HUES48 (cell line): ENCODE measurements at regions not wholly inside any gene's neighbourhood (a gene's known extent, or its start where the extent isn't known, plus 50 kb on each side); places are given as distances from the start of the nearest gene placed in this dataset.
A peak's percentile ranks its signal among the peaks of the same experiment; 100 is the strongest.

ENCODE experiments used
- H3K27ac ChIP-seq: one replicate; pipeline ENCODE4 v1.7.0; 2013; ENCODE audit warnings: low read depth, low read length, inconsistent platforms
- H3K27me3 ChIP-seq: 2 replicates; pipeline ENCODE4 v1.6.1; 2013; ENCODE audit warnings: mild to moderate bottlenecking, low read length; ENCODE audit not compliant: control insufficient read depth, insufficient read depth
- H3K36me3 ChIP-seq: 2 replicates; pipeline ENCODE4 v1.6.1; 2013; ENCODE audit warnings: low read length; ENCODE audit not compliant: control insufficient read depth, insufficient read depth
- H3K4me1 ChIP-seq: 2 replicates; pipeline ENCODE4 v1.6.1; 2013; ENCODE audit warnings: mild to moderate bottlenecking, low read length; ENCODE audit not compliant: control insufficient read depth, insufficient read depth
- H3K4me3 ChIP-seq: 2 replicates; pipeline ENCODE4 v1.5.1; 2013; ENCODE audit warnings: mild to moderate bottlenecking, low read depth, low read length
- H3K9ac ChIP-seq: 2 replicates; pipeline ENCODE4 v1.6.1; 2013; ENCODE audit warnings: mild to moderate bottlenecking, low read depth, low read length, moderate library complexity
- H3K9me3 ChIP-seq: 2 replicates; pipeline ENCODE4 v1.6.1; 2013; ENCODE audit warnings: low read length; ENCODE audit not compliant: control insufficient read depth, insufficient read depth

DNA sequence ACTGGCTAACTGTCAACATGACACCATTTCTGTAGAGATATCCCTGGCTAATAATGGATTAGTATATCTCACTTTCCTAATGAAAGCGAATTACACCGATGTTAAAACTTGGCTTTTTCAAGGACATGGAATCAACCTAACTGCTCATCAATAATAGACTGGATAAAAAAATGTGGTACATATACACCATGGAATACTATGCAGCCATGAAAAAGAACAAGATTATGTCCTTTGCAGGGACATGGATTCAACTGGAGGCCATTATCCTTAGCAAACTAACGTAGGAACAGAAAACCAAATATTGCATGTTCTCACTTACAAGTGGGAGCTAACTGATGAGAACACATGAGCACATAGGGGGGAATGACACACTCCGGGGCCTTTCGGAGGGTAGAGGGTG lies 62.6 kb downstream of the ZIC1 start:
- H3K4me1 ChIP-seq, result no peaks in the 10 kb centered on the region
- no peaks in the 10 kb centered on the region; the same call in 1 of the 2 replicates for H3K9me3 ChIP-seq
- H3K36me3 ChIP-seq, result no peaks in the 10 kb centered on the region
- no peak overlapping the region for H3K9ac ChIP-seq
- H3K4me3 ChIP-seq, result no peak overlapping the region
- H3K27ac ChIP-seq, result no peak overlapping the region
- H3K27me3 ChIP-seq, result no peaks in the 10 kb centered on the region

DNA sequence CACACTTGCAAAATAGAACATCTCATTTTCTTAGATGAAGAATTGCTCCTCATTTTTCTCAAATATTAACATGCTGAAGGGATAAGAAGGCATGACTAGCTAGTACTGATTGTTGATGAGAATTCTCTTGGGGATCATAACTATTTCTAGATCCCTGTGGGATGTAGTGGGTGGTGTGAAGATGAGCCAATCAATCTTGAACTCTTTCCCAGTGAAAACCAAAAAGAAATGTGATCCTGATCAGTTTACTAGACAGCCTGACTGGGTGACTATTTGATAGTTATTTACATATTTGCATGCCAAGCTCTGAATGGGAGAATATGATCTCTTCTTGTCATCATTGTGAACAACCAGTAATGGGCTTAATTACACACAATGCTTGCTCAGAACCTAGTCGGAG lies 63.7 kb downstream of the ZIC1 start:
- Histone ChIP-seq H3K4me1 (no peaks in the 10 kb centered on the region), H3K27ac (no peak overlapping the region), H3K4me3 (no peak overlapping the region), H3K27me3 (no peaks in the 10 kb centered on the region), H3K9me3 (no peaks in the 10 kb centered on the region; the same call in 1 of the 2 replicates), H3K36me3 (no peaks in the 10 kb centered on the region), H3K9ac (no peak overlapping the region)

DNA sequence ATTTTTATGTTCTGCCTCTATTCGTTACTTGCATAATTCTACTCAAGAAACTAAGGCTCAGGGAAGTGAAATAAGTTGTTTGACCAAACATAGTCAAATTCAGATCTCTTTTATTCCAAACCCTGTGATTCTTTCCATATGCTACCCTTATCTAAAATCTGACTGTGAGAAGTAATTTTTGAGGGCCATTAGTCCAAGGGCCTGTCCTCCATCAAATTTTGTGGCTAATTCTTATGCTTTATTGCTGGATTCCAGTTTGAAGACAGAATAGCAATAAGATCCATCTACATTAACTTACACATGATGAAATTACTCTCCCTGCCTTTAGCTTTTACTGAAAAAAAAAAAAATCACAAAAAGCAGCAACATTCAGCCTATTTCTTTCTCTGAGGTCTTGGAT lies 74.0 kb downstream of the ZIC1 start:
- Histone ChIP-seq H3K4me1 (no peaks in the 10 kb centered on the region), H3K4me3 (no peak overlapping the region), H3K36me3 (no peaks in the 10 kb centered on the region), H3K27ac (no peak overlapping the region), H3K9me3 (no peaks in the 10 kb centered on the region), H3K9ac (no peak overlapping the region), H3K27me3 (no peaks in the 10 kb centered on the region)

DNA sequence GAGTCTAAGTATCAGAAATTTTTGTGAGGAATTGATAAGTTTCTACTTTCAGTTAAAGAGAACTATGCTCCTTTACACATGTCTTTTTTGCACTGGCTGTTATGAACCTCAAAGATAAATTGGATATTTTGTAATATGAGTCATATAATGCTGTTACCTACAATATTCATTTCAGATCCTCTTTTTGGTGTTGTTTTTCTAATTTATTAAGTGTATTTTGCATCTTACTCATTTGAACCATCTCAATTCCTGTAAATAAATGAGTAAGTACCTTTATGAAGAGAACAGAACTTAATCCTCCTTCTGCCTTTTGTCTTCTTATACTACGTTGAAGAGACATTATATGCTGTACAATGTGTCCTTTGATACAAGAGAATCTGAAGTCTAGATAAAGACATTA lies 74.4 kb downstream of the ZIC1 start:
- H3K4me1 ChIP-seq, result no peaks in the 10 kb centered on the region
- H3K9ac ChIP-seq, result no peak overlapping the region
- H3K27ac ChIP-seq, result no peak overlapping the region
- no peaks in the 10 kb centered on the region for H3K36me3 ChIP-seq
- H3K27me3 ChIP-seq, result no peaks in the 10 kb centered on the region
- no peaks in the 10 kb centered on the region for H3K9me3 ChIP-seq
- H3K4me3 ChIP-seq, result no peak overlapping the region

DNA sequence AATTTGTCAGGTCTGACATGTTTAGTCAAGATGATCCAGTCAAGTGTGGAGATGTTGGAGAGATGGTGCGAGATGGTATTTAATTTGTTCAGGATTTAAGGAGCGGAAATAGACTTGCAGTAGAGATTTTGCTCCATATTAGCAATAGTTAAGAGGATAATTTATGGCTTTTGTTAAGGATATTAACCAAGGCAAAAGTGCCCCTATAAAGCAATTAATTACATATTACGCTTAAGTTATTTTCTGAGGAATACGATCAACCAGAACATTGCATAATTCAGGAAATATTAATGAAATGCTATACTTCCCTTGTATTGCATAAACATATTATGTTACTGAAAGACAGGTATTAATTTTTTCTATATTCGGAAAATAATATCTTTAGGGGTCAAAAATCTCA lies 83.9 kb downstream of the ZIC1 start:
- Histone ChIP-seq H3K27me3 (no peaks in the 10 kb centered on the region), H3K4me3 (no peak overlapping the region), H3K36me3 (no peaks in the 10 kb centered on the region), H3K9me3 (no peaks in the 10 kb centered on the region), H3K9ac (no peak overlapping the region), H3K27ac (no peak overlapping the region), H3K4me1 (no peaks in the 10 kb centered on the region)

DNA sequence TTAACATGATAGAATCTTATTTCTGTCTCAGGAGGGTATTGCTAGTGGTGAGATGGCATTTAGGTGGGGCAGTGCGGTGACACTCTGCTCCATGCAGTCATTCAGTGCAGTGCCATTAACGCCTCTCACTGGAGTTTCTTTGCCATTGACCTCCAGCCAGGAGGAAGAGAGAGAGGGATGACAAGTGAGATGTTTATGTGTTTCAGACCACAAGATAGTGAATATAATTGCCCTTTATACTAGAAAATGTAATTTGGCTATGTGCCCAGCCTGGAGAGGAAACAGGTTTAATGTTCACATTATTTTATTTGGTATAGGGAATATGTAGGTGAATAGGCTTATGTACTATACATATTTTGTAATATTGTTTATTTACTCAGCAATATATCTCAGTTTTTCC lies 84.5 kb downstream of the ZIC1 start:
- Histone ChIP-seq H3K4me3 (no peak overlapping the region), H3K9ac (no peak overlapping the region), H3K9me3 (no peaks in the 10 kb centered on the region), H3K27ac (no peak overlapping the region), H3K36me3 (no peaks in the 10 kb centered on the region), H3K27me3 (no peaks in the 10 kb centered on the region), H3K4me1 (no peaks in the 10 kb centered on the region)

DNA sequence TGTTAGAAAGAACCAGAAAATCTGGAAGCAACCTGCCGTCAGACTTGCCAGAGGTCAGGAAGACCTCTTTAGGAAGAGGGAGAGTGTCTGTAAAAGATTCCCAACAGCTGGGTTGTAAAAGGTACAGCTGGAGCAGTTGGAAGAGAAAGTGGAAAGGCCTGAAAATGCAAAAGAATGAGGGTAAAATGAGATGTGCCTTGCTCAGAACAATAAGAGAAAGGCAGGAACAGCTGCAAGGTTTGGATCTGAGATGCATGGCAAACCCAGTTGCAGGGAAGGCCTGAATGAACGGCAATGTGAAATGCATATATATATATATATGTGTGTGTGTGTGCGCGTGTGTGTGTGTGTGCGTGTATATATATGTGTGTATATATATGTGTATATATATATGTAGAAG lies 88.1 kb downstream of the ZIC1 start:
- Histone ChIP-seq H3K4me1 (no peaks in the 10 kb centered on the region), H3K9ac (no peak overlapping the region), H3K27me3 (no peaks in the 10 kb centered on the region), H3K36me3 (no peaks in the 10 kb centered on the region), H3K9me3 (no peaks in the 10 kb centered on the region), H3K4me3 (no peak overlapping the region), H3K27ac (no peak overlapping the region)

DNA sequence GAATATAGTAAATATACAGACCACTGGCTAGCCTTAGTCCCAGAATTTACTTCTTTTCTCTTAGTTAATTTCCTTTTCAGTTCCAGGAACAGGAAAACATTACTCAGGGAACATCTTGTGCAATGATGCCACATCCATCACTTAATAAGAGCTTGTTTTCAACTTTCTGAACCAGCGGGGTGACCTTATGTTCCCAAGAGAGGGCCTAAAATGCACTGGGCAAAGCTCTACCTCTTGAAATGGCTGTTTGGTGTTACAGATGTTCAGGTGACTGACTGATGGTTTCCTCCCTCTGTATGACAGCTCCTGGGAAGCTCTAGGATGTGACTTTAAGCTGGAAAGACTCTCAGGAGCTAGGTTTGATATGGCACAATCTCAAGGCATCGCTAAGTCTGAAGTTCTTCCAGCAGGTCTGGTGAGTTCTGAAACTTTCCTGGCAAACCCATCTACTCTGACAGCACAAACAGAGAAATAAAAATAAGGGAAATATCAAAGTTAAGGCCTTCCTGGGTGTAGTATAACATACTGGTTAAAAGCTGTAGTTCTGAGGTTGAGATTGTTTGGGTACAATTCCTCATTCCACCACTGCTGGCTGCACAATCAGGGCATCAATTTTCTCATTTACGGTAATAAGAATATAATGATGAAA lies 98.6 kb downstream of the ZIC1 start:
- Histone ChIP-seq H3K9me3 (no peaks in the 10 kb centered on the region), H3K4me1 (no peaks in the 10 kb centered on the region), H3K36me3 (no peaks in the 10 kb centered on the region), H3K27ac (no peak overlapping the region), H3K27me3 (no peaks in the 10 kb centered on the region), H3K4me3 (no peak overlapping the region), H3K9ac (no peak overlapping the region)

DNA sequence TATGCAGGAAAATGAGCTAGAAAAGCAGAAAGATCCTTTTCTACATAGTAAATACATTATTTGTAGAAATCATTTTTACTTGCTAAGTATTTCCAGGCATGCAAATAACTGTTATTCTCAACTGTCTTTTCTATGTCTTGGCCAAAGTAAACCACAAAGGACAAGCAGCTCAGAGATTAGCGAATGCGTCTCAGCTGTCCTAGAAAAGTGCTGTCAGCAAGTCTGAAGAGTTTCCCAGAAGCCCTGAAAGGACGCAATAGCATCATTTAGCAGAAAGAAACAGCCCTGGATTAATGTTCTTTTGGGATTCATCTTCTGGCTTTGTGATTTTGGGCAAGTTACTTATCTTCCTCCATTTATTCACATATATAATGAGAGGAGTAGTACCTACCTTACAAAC lies 100.3 kb downstream of the ZIC1 start:
- H3K4me3 ChIP-seq, result no peak overlapping the region
- H3K4me1 ChIP-seq, result peaks cover 13% of the 10 kb centered on the region
- H3K9me3 ChIP-seq, result no peaks in the 10 kb centered on the region
- H3K9ac ChIP-seq, result no peak overlapping the region
- no peak overlapping the region for H3K27ac ChIP-seq
- no peaks in the 10 kb centered on the region for H3K27me3 ChIP-seq
- H3K36me3 ChIP-seq, result no peaks in the 10 kb centered on the region

DNA sequence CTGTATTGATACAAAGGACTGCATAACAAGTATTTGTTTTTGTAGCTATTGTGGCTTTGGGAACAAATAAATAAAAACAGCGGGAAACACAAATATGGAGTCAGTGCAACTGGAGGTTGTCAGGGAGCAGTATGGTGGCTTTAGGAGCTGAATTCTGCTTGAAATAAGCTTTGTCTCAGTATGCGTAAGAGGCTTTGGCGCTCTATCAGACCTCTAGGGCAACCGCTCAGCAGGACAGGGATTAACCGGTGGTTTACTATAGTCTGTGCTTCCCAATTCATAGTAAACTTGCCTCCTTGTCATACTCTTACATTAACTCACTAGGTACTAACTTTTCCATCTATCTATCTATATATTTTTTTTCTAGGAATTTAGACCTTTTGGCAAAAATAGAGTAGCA lies 104.6 kb downstream of the ZIC1 start:
- no peaks in the 10 kb centered on the region for H3K36me3 ChIP-seq
- no peaks in the 10 kb centered on the region for H3K27me3 ChIP-seq

DNA sequence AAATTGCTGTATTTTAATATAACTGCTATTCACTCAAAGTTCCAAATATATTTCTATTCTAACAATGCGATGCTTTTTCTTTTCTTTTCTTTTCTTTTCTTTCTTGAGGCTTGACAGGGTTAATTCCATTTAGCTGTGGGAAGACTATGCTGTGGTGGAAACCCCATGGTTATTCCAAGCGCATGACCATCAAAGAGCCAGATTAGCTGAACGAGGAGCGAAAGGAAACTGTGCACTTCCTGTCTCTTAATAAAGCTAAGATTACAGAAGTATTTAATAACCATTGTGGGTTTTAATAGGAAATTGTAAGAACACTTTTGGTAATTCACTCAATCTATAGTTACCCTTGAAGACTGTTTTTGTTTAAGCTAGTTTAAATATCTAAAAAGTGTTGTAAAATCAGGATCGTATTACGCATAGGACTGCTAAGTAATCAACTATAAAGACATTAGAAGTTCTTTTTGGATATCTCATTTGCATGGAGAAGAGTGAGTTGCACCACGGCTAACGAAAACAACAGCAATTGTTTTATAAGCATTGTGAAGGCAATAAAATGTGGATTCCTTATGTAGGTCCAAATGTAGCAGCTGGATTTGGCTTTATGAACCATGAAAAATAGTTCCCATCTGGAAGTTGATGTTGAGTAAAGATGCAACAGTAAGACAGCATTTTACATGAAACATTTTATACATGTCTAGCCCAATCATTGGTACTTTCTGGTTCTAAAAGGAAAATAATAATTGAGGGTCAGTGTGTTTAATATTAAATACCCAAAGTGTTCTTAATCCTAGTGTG lies 105.4 kb downstream of the ZIC1 start:
- no peaks in the 10 kb centered on the region for H3K36me3 ChIP-seq
- H3K9me3 ChIP-seq, result no peaks in the 10 kb centered on the region
- no peak overlapping the region for H3K9ac ChIP-seq
- no peak overlapping the region for H3K4me3 ChIP-seq
- no peaks in the 10 kb centered on the region for H3K27me3 ChIP-seq
- H3K4me1 ChIP-seq, result peaks cover 18% of the 10 kb centered on the region
- H3K27ac ChIP-seq, result peak overlapping the region; percentile 43

More for the DNA sequence above, 104.6 kb downstream of the ZIC1 start:
- H3K4me3 ChIP-seq, result no peak overlapping the region
- H3K9ac ChIP-seq, result no peak overlapping the region
- peaks cover 18% of the 10 kb centered on the region for H3K4me1 ChIP-seq
- H3K9me3 ChIP-seq, result no peaks in the 10 kb centered on the region
- peak overlapping the region; percentile 43 for H3K27ac ChIP-seq
